GM10266 (cell line): ENCODE measurements at regions not wholly inside any gene's neighbourhood (a gene's known extent, or its start where the extent isn't known, plus 50 kb on each side); places are given as distances from the start of the nearest gene placed in this dataset.
"Not testable (repeated sequence)": the region's sequence is repeated elsewhere in the genome, so short reads cannot be mapped to it uniquely, and the experiment has no call there.

Experiments
- DNase-seq: peaks from one replicate; pipeline ENCODE4 v3.0.0; 2012; ENCODE audit errors: extremely low spot score
- CTCF ChIP-seq: IDR thresholded peaks from 2 replicates; pipeline ENCODE4 v1.5.1; 2012; ENCODE audit warnings: mild to moderate bottlenecking, low read depth; ENCODE audit not compliant: control insufficient read depth, insufficient read depth; ENCODE audit errors: missing control alignments

- TF ChIP-seq CTCF: no peak
- DNase-seq: no peak
These were observed 208.1 kb downstream of the VGLL3 start for GRCh38 chr3:86782866-86783265.

GRCh38 chr3:86782286-86782685 is 208.7 kb downstream of the VGLL3 start:
- no peak for DNase-seq
- TF ChIP-seq CTCF: no peak

- peak; percentile 39 for TF ChIP-seq CTCF
- DNase-seq: no peak
These were observed 216.8 kb downstream of the VGLL3 start for GRCh38 chr3:86774082-86774691.

GRCh38 chr3:86772699-86773098 is 218.2 kb downstream of the VGLL3 start:
- TF ChIP-seq CTCF: no peak
- no peak for DNase-seq

GRCh38 chr3:86771741-86772512 is 219.0 kb downstream of the VGLL3 start:
- no peak for DNase-seq
- TF ChIP-seq CTCF: no peak

- TF ChIP-seq CTCF: no peak
- no peak for DNase-seq
These were observed 224.6 kb downstream of the VGLL3 start for GRCh38 chr3:86766331-86766730.

- not testable (repeated sequence) for DNase-seq
These were observed 233.4 kb downstream of the VGLL3 start for GRCh38 chr3:86757322-86758179.
